ENCODE measurements at regions not wholly inside any gene's neighbourhood (a gene's known extent, or its start where the extent isn't known, plus 50 kb on each side); places are given as distances from the start of the nearest gene placed in this dataset.
"Not testable (repeated sequence)": the region's sequence is repeated elsewhere in the genome, so short reads cannot be mapped to it uniquely, and the experiment has no call there.

DNA sequence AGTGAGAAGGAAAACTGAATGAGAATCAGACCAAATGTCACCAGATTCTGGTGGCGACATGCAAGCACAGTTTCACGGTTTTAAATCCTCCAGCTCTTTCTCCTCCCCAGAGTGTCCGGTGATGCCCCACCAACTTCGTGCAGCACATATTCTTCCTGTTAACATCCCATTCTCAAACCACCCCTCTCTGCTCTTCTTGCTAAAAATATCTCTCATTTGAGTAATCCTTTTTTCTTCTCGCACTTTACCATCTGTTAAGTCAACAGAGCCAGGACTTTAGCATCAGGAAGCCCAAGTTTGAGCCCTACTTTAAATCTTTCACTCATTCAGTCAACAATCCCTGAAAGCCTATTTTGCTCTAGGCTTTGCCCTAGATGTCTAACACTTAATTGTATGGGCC lies 68.2 kb upstream of the VGLL4 start:
- DNase-seq = no peak

GRCh38 chr3:11709782-11710181 lies 66.1 kb upstream of the VGLL4 start:
- DNase-seq = no peak

DNA sequence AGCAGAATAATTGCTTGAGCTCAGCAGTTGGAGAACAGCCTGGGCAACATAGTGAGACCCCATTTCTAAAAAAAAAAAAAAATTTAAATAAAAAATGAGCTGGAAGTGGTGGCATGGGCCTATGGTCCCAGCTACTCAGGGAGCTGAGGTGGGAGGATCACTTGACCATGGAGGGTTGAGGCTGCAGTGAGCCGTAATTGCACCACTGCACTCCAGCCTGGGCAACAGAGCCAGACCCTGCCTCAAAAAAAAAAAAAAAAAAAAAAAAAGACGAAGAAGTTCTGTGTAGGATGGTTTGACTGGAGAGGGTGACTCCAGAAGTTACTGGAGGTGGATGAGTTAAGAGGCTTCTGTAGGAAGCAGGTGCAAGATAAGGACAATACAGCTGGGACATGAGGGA lies 63.4 kb upstream of the VGLL4 start:
- DNase-seq = not testable (repeated sequence)

- no peak for DNase-seq
These were observed 62.9 kb upstream of the VGLL4 start for GRCh38 chr3:11706604-11707003.

DNA sequence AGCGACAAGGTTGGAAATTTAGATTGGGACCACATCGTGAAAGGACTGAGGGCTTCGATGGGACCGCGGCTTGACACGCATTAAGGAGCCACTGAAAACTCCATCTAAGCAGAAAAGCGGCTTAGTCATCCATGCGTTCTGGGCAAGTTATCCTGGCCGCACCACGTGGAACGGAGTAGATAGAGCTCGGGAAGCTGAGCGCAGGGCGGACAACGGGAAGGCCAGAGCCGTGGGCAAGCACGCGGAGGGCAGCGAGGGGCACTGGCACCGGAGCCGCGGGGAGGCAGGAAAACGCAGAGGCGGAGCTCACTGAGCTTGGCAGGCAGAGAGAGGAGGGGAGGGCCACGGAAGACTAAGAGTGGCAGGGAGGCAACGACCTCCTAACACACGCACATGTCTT lies 61.3 kb upstream of the VGLL4 start:
- DNase-seq = no peak

DNA sequence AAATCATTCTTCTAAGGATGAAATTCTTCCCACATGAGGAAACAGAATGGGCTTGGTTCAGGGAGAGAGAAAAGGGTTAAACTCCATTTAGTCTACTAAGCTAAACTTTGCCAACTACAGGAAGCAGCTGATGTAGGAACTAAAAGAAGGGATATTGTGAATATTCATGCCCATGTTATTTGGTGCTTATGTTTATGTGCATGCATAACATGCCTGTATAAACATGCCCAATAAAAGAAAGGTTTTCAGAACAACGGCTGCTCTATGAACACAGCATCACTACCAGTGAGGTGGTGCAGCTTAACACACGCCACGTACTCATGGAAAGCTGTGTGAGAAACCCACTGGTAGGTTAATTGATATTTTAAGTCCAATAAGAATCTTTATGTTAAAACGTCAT lies 59.4 kb upstream of the VGLL4 start:
- DNase-seq = no peak

DNA sequence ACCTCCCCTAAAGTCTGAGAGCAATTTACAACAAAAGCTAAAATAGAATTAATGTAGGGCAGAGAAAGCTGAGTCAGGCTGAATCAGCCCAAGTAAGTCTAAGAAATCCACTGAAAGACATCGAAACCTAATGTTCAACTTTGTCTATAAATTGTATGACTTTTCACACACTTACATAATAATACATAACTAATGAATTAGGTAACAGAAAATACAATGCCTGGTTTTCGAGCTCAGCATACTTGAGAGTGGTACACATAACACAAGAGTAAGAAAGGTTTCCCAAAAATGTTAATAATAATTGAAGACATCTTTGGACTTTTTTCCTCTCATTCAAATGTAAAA lies 55.3 kb upstream of the VGLL4 start:
- no peak for DNase-seq

DNA sequence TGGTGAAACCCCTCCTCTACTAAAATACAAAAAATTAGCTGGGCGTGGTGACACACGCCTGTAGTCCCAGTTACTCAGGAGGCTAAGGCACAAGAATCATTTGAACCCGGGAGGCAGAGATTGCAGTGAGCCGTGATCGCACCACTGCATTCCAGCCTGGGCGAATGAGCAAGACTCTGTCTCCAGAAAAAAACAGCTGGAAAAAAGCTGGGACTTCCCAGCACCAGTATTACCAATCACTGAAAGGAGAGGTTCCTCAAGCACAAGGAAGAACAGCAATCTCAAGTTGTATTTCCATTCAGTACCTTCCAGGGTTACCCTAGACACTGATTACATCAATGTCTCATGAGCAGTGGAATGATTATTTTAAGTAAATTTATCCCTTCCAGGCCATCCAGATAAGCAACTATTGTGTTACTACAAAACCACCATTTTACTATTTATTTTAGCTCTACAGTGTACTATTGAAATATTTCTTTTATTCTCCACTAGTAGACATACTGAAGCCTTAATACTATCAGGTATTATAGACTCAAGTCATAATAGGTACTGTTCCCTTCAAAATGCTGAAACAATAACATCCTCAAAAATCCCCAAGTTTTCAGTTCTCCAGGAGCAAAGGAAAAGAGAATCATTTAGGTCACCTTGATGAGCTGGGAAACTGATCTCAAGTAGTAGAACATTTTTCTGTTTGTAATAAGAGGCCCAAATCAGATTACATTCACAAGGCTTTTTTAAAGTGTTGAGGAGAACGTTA lies 54.8 kb upstream of the VGLL4 start:
- DNase-seq = no peak

GRCh38 chr3:11697701-11698100 lies 54.0 kb upstream of the VGLL4 start:
- no peak for DNase-seq

DNA sequence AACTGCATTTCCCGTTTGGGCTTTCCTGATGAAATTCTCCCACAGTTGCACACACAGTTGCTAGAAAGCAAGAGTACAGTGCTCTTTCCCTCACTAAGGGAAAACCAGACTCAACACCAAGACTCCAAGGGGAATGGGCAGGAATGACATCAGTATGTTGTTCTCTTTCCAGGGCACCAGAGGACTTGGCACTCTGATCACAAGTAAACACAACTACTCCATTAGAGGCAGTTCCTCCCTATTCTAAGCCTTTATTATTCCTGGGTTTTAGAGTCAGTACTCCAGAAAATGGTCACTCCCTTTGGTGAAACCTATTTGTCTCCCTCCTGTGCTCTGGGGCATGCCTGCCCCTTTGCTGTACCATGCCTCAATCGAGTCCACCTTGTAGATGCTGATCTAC lies 52.3 kb upstream of the VGLL4 start:
- no peak for DNase-seq
